Ovary (tissue), 3 donors: ENCODE measurements at regions not wholly inside any gene's neighbourhood (a gene's known extent, or its start where the extent isn't known, plus 50 kb on each side); places are given as distances from the start of the nearest gene placed in this dataset.

Source experiments
- EP300 ChIP-seq: sonication (generic); formaldehyde crosslinking; IDR thresholded peaks from one replicate; pipeline ENCODE4 v1.6.1; 2017; ENCODE audit warnings: antibody characterized with exemption
- POLR2A ChIP-seq: fragments of 450-650 bp; IDR thresholded peaks from one replicate; pipeline ENCODE4 v1.6.1; 2017; ENCODE audit warnings: antibody characterized with exemption, mild to moderate bottlenecking, moderate library complexity
- TF ChIP-seq, protein P1 (sequence below), 3 donors: fragments of 450-650 bp in 2 of 3; fragments of 200-600 bp in 1 of 3; IDR thresholded peaks; one replicate each; pipeline versions ENCODE4 v1.5.1 to v1.8.0; 2016 to 2022; ENCODE audit warnings: antibody characterized with exemption in 3 of 3, mild to moderate bottlenecking in 1 of 3
- donor health status: DM: no; HTN: no; CAD: no.

DNA sequence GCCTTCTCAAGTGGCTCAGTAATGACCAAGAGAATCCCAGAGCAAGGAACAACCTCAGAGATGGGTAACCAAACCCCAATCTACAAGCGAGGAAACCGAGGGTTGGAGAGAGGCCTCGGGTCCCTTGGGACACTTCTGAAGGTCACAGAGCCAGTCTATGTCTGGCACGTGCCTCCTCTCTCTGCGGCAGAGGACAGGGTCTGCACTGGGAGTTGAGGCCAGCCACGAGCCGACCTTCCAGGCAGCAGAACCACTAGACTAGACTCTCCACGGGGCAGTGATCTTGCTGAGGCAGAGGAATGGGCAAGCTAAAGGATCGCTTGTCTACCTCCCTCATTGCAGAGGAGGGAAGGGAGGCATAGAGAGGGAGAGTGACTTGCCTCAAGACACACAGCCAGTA is 100.6 kb upstream of the SMAD3 start:
- TF ChIP-seq, protein P1, sequence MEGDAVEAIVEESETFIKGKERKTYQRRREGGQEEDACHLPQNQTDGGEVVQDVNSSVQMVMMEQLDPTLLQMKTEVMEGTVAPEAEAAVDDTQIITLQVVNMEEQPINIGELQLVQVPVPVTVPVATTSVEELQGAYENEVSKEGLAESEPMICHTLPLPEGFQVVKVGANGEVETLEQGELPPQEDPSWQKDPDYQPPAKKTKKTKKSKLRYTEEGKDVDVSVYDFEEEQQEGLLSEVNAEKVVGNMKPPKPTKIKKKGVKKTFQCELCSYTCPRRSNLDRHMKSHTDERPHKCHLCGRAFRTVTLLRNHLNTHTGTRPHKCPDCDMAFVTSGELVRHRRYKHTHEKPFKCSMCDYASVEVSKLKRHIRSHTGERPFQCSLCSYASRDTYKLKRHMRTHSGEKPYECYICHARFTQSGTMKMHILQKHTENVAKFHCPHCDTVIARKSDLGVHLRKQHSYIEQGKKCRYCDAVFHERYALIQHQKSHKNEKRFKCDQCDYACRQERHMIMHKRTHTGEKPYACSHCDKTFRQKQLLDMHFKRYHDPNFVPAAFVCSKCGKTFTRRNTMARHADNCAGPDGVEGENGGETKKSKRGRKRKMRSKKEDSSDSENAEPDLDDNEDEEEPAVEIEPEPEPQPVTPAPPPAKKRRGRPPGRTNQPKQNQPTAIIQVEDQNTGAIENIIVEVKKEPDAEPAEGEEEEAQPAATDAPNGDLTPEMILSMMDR (IDR thresholded peaks at IDR 0.05) = no peak
- TF ChIP-seq POLR2A (no peak), EP300 (no peak)
